GM18517 (cell line): ENCODE measurements at regions not wholly inside any gene's neighbourhood (a gene's known extent, or its start where the extent isn't known, plus 50 kb on each side); places are given as distances from the start of the nearest gene placed in this dataset.
"Not testable (repeated sequence)": the region's sequence is repeated elsewhere in the genome, so short reads cannot be mapped to it uniquely, and the experiment has no call there.

Experiments
- ATAC-seq: cut with Tn5 transposase; IDR thresholded peaks from one replicate; pipeline ENCODE4 v1.9.1; 2021; ENCODE audit warnings: mild to moderate bottlenecking, moderate library complexity; ENCODE audit not compliant: unreplicated experiment

GRCh38 chr7:66571568-66571967 is 57.1 kb upstream of the KCTD7 start:
- ATAC-seq: no peak

- not testable (repeated sequence) for ATAC-seq
These were observed 54.7 kb upstream of the KCTD7 start for GRCh38 chr7:66573782-66574495.

GRCh38 chr7:66574768-66575167 is 53.9 kb upstream of the KCTD7 start:
- ATAC-seq: not testable (repeated sequence)

GRCh38 chr7:66575398-66575797 is 53.3 kb upstream of the KCTD7 start:
- ATAC-seq: no peak

- ATAC-seq: no peak
These were observed 52.0 kb upstream of the KCTD7 start for GRCh38 chr7:66576646-66577045.
